ENCODE measurements at regions not wholly inside any gene's neighbourhood (a gene's known extent, or its start where the extent isn't known, plus 50 kb on each side); places are given as distances from the start of the nearest gene placed in this dataset.
"Not testable (repeated sequence)": the region's sequence is repeated elsewhere in the genome, so short reads cannot be mapped to it uniquely, and the experiment has no call there.

GRCh38 chr1:228945885-228946284 lies 210.6 kb downstream of the RHOU start:
- no peak for FAIRE-seq

DNA sequence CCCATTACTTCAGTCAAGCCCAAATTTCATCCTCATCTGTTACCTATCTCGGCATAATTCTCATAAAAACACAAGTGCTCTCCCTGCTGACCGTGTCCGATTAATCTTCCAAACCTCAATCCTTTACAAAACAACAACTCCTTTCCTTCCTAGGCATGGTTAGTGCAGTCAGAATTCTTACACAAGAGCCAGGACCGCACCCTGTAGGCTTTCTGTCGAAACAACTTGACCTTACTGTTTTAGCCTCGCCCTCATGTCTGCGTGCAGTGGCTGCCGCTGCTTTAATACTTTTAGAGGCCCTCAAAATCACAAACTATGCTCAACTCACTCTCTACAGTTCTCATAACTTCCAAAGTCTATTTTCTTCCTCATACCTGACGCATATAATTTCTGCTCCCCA lies 214.3 kb downstream of the RHOU start:
- FAIRE-seq: not testable (repeated sequence)

DNA sequence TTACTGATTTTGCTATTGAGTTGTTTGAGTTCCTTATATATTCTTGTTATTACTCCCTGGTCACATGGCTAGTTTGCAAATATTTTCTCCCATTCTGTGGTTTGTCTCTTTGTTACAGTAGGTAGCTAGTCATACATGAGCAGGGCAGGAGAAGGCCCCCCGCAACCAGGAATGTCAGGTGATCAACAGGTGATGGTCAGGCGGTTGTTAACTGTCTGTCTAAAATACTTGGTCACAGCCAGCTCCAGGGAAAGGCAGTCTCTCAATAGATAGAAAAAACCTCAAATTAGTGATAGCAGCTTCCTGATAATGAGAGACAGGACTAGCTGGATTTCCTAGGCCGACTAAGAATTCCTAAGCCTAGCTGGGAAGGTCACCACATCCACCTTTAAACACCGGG lies 217.9 kb downstream of the RHOU start:
- no peak for FAIRE-seq

GRCh38 chr1:228953808-228954207 lies 218.5 kb downstream of the RHOU start:
- FAIRE-seq: not testable (repeated sequence)

GRCh38 chr1:228955691-228956090 lies 220.4 kb downstream of the RHOU start:
- no peak for FAIRE-seq

DNA sequence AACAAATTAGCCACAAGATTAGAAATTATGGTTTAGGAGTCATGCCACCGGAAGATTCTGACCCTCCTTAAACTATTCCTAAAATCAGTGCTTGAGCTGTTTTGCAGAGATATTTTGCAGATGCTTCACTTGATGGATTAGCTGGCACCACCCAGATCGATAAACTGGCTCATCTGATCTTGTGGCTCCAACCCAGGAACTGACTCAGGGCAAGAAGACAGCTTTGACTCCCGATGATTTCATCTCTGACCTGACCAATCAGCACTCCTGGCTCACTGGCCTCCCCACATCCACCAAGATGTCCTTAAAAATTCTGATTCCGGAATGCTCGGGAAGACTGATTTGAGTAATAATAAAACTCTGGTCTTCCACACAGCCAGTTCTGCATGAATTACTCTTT lies 221.6 kb downstream of the RHOU start:
- FAIRE-seq: no peak

GRCh38 chr1:228957535-228957934 lies 222.3 kb downstream of the RHOU start:
- no peak for FAIRE-seq

DNA sequence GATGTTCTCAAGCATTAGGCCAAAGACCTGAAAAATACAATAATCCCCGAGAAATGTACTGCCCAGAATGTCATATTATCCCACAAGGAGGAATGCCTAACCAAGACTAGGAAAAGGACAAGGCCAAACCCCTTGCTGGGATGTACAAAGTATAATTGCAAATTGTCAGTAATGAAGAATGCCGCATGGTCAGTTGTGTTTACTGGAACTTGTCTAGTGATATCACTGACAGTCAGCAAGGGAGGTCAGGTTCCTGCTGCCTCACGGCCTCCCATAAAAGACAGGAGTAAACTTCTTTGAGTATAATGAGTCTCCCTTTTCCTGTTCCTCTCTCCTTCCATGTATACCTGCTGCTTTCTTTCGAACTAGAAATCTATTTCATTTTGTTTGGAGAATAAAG lies 222.8 kb downstream of the RHOU start:
- FAIRE-seq: no peak

- no peak for FAIRE-seq
Observed at GRCh38 chr1:228958741-228959140, 223.5 kb downstream of the RHOU start.

DNA sequence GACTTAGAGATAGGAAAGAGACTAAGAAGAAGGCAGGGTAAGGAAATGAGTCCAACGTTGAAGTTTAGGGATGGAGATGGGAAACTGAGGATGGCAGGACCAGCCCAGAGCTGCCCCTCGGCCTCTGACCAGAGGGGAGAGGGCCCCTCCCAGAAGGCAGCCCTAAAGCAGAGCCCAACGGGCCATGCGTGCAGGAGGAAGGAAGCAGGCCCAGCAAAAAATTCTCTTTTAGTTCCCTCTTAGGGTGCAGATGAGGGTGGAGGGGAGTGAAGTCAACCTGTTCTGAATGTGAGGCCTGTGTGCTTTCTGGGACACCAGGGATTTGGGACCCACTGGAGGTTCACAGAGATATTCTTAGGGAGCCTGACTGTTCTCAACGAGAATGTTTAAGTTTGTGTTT lies 225.4 kb downstream of the RHOU start:
- no peak for FAIRE-seq

GRCh38 chr1:228961511-228961910 lies 226.2 kb downstream of the RHOU start:
- FAIRE-seq: no peak

DNA sequence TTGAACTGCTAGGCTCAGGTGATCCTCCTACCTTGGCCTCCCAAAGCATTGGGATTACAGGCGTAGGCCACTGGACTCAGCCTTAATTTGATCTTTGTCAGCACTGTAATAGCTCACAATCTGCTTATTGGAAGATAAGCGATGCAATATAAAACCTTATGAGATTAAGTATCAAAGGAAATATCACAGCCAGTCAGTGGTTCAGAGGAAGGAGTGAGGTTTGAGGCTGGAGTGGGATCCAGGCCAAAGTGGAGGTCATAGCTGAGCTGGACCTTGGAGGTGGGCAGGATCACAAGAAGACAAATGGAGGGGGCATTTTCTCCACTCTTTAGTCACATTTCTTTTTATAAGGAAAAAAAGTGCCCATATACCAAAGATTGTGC lies 228.5 kb downstream of the RHOU start:
- FAIRE-seq: no peak

GRCh38 chr1:228964178-228965089 lies 229.2 kb downstream of the RHOU start:
- FAIRE-seq: no peak

GRCh38 chr1:228968891-228969606 lies 233.8 kb downstream of the RHOU start:
- FAIRE-seq: no peak

GRCh38 chr1:228969953-228970800 lies 234.9 kb downstream of the RHOU start:
- FAIRE-seq: no peak

DNA sequence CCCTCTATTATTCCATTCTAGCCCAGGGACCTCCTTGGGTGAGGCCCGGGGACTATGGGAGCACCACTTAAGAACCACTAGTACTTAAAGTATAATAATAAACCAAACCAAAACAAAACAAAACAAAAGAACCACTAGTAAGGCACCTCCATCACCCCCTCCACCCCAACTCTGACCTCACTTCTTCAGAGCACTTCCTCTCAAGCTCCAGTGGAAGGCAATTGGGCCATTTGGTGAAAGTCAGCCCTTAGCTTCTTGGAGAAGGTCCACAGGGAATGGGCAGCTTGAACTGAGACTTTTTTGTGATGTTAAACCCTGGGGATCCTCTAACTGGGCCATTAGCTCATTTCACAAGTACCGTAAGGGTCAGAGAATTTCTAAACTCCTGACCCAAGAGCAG lies 237.3 kb downstream of the RHOU start:
- no peak for FAIRE-seq

GRCh38 chr1:228974273-228974672 lies 239.0 kb downstream of the RHOU start:
- no peak for FAIRE-seq

GRCh38 chr1:228975238-228975907 lies 240.1 kb downstream of the RHOU start:
- no peak for FAIRE-seq

DNA sequence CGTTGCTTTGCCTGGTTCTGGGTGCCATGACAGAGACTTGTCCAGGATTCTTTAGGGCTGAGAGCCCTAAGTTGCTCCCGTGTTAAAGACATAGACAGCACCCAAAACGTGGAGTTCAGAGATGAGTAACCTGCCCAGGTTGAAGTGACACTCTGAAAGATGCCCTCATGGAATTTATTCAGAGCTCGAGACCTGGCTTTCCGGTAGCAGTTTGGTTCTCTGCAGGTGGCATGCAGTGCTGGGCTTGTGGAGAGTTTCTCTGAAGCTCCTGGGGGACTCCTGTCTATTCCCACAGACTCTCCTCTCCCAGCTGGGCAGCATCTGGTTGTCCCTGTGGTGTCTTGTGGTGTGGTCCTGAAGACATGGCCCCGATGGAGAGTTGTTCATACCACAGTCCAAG lies 241.0 kb downstream of the RHOU start:
- no peak for FAIRE-seq

DNA sequence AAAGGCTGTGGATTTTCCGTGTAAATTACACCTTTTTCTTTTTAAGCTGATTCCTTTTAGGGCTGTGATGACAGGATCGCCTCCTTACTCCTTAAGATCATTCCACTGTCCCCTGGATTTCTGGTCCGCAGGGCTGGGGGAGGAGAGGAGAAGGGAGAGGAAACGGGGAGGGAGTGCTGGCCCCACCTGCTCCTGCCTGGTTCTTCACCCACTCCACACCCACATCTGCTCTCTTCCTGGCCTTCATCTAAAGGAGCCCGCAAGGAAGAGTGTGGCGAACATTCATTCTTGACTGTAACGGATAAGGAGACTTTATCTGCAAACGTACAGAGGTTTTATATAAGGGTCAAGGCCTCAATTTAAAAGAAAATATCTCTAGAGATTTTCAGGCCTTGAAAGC lies 242.0 kb downstream of the RHOU start:
- no peak for FAIRE-seq

- FAIRE-seq: no peak
Observed at GRCh38 chr1:228977741-228978140, 242.5 kb downstream of the RHOU start.

DNA sequence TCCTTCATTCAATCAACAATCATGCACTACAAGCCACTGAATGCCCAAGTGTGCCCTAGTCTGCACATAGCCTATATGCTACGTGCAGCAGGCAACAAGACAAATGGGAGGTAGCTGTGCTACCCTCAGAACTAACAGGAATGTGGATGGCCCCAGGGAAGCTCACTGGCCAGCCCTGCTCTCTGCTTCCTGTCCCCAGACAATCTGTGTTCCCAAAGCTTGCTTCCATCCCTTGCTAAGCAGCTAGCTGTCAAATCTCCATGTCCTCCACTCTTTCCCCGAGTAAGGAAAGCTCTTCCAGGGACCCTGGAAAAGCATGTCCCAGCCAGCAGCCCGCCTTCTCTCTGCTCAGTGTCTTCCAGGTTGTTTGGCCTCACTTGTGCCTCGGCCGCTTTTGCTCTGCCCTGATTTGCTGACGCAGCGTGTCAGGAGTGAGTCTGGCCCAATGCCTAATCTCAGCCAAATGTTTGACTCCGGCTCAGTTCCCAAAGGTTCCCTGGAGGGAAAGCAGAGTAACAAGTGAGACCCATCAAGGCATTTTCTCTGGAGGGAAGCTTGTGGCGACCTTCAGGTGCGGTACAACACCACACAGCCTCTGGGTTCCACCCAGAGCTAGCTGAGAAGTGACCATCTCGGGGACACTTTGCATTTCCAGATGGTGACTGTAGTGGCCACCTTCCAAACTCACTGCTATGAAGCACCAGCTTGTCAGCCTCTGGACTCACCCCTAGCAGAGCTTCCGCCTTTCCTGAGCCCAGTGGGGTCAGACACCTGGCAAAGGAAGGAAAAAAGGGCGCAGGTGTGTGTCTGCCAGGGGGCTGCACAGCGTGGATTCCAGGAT lies 243.4 kb downstream of the RHOU start:
- FAIRE-seq: no peak
